GM12878 (cell line): ENCODE measurements at regions not wholly inside any gene's neighbourhood (a gene's known extent, or its start where the extent isn't known, plus 50 kb on each side); places are given as distances from the start of the nearest gene placed in this dataset.

Source experiments
- ATF7 ChIP-seq: fragments of 450-650 bp; IDR thresholded peaks from 2 replicates; pipeline ENCODE4 v1.6.1; 2016; ENCODE audit warnings: low read depth, mild to moderate bottlenecking
- CHD4 ChIP-seq: fragments of 200-600 bp; sonication (generic); IDR thresholded peaks from 2 replicates; pipeline ENCODE4 v1.6.1; 2016; ENCODE audit warnings: mild to moderate bottlenecking
- EZH2 ChIP-seq: IDR thresholded peaks from 2 replicates; pipeline ENCODE4 v1.6.1; 2012; ENCODE audit warnings: low read depth, mild to moderate bottlenecking, control low read depth, inconsistent platforms, low read length, borderline replicate concordance; ENCODE audit not compliant: control insufficient read depth
- JUND ChIP-seq: IDR thresholded peaks from 2 replicates; pipeline ENCODE4 v1.6.1; 2012; ENCODE audit warnings: low read depth, mild to moderate bottlenecking, low read length, improper control_type of control experiment, moderate library complexity
- POLR2AphosphoS5 ChIP-seq: IDR thresholded peaks from 2 replicates; pipeline ENCODE4 v1.6.1; 2011; ENCODE audit warnings: mild to moderate bottlenecking, low read length, inconsistent platforms
- RAD21 ChIP-seq: IDR thresholded peaks from 2 replicates; pipeline ENCODE4 v1.6.1; 2011; ENCODE audit warnings: mild to moderate bottlenecking, low read depth, low read length, moderate library complexity; ENCODE audit not compliant: insufficient read depth
- TCF3 ChIP-seq: IDR thresholded peaks from 2 replicates; pipeline ENCODE4 v1.6.1; 2012; ENCODE audit warnings: low read depth, mild to moderate bottlenecking, low read length, borderline replicate concordance; ENCODE audit not compliant: insufficient read depth
- ZNF274 ChIP-seq: IDR thresholded peaks from one replicate; pipeline ENCODE4 v1.8.0; 2011; ENCODE audit not compliant: insufficient read length, insufficient read depth
- TF ChIP-seq, protein P1 (sequence below), 3 experiments: IDR thresholded peaks in 2 of 3; conservative IDR thresholded peaks in 1 of 3; 2 replicates each; pipeline ENCODE4 v1.5.1; 2011; ENCODE audit warnings: low read depth in 3 of 3, low read length in 3 of 3, mild to moderate bottlenecking in 3 of 3, control low read depth in 2 of 3, moderate library complexity in 2 of 3, inconsistent platforms in 1 of 3, mixed read lengths in 1 of 3; ENCODE audit not compliant: control insufficient read depth in 2 of 3, insufficient read depth in 1 of 3; ENCODE audit errors: extremely low read depth in 1 of 3

DNA sequence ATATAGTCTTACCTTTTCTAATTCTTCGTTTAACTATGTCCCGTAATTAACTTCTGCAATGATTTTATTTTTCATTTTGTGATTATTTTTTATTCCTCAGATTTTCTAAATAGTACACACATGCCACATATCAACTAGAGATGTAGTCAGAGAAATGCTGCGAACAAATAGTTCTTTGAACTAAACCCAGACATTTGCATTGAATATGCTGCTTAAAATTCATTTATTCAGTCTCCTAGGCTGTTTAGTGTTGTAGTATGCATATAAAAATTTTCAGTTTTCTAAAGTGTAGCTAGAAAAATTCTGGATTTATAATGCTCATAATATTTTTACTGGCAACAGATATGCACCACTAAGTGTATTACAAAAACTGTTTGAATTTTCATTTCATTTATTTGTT lies 68.9 kb upstream of the SLC38A11 start:
- TF ChIP-seq, protein P1, sequence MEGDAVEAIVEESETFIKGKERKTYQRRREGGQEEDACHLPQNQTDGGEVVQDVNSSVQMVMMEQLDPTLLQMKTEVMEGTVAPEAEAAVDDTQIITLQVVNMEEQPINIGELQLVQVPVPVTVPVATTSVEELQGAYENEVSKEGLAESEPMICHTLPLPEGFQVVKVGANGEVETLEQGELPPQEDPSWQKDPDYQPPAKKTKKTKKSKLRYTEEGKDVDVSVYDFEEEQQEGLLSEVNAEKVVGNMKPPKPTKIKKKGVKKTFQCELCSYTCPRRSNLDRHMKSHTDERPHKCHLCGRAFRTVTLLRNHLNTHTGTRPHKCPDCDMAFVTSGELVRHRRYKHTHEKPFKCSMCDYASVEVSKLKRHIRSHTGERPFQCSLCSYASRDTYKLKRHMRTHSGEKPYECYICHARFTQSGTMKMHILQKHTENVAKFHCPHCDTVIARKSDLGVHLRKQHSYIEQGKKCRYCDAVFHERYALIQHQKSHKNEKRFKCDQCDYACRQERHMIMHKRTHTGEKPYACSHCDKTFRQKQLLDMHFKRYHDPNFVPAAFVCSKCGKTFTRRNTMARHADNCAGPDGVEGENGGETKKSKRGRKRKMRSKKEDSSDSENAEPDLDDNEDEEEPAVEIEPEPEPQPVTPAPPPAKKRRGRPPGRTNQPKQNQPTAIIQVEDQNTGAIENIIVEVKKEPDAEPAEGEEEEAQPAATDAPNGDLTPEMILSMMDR (IDR thresholded peaks at IDR 0.05 in 2 of 3, conservative IDR thresholded peaks at IDR 0.05 in 1 of 3; ENCODE audit: control insufficient read depth in 2 of 3, extremely low read depth in 1 of 3, insufficient read depth in 1 of 3, low read depth in 3 of 3, low read length in 3 of 3) = no peak
- no peak for TF ChIP-seq ZNF274
- no peak for TF ChIP-seq TCF3
- TF ChIP-seq EZH2 = no peak
- no peak for TF ChIP-seq JUND
- TF ChIP-seq POLR2AphosphoS5 = no peak
- TF ChIP-seq RAD21 = no peak
- TF ChIP-seq CHD4 = no peak
- no peak for TF ChIP-seq ATF7
